ENCODE measurements at regions not wholly inside any gene's neighbourhood (a gene's known extent, or its start where the extent isn't known, plus 50 kb on each side); places are given as distances from the start of the nearest gene placed in this dataset.

DNA sequence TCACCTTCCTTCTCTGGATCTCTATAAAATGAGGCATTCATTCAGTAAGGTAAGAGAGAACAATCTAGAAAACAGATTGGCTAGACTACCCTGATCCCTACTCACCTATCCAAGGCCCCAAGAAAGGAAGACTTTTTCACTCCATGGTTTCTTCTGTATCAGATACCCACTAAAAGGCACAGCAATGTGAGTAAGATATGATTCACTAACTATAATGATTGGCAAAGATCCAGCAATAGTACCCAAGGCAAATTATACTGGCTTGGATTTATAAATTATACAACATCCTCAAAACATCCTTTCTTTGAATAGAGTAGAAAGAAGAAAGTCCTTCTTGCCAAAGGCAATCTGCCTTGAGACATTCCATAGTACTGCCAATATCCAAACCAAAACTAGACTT, 1432.0 kb upstream of the GOT2 start:
- no peak for TF ChIP-seq FOXM1 (IDR thresholded peaks at IDR 0.05; ENCODE audit: borderline replicate concordance, low read depth)
- TF ChIP-seq RAD21 (IDR thresholded peaks at IDR 0.05; ENCODE audit: low read depth) = no peak
- TF ChIP-seq TCF12 (IDR thresholded peaks at IDR 0.05; ENCODE audit: low read depth) = no peak
- TF ChIP-seq, protein P1, sequence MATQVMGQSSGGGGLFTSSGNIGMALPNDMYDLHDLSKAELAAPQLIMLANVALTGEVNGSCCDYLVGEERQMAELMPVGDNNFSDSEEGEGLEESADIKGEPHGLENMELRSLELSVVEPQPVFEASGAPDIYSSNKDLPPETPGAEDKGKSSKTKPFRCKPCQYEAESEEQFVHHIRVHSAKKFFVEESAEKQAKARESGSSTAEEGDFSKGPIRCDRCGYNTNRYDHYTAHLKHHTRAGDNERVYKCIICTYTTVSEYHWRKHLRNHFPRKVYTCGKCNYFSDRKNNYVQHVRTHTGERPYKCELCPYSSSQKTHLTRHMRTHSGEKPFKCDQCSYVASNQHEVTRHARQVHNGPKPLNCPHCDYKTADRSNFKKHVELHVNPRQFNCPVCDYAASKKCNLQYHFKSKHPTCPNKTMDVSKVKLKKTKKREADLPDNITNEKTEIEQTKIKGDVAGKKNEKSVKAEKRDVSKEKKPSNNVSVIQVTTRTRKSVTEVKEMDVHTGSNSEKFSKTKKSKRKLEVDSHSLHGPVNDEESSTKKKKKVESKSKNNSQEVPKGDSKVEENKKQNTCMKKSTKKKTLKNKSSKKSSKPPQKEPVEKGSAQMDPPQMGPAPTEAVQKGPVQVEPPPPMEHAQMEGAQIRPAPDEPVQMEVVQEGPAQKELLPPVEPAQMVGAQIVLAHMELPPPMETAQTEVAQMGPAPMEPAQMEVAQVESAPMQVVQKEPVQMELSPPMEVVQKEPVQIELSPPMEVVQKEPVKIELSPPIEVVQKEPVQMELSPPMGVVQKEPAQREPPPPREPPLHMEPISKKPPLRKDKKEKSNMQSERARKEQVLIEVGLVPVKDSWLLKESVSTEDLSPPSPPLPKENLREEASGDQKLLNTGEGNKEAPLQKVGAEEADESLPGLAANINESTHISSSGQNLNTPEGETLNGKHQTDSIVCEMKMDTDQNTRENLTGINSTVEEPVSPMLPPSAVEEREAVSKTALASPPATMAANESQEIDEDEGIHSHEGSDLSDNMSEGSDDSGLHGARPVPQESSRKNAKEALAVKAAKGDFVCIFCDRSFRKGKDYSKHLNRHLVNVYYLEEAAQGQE (IDR thresholded peaks at IDR 0.05; ENCODE audit: low read depth) = no peak
- TF ChIP-seq CEBPB (IDR thresholded peaks at IDR 0.05) = no peak
- no peak for TF ChIP-seq CREB1 (IDR thresholded peaks at IDR 0.05; ENCODE audit: low read depth)

DNA sequence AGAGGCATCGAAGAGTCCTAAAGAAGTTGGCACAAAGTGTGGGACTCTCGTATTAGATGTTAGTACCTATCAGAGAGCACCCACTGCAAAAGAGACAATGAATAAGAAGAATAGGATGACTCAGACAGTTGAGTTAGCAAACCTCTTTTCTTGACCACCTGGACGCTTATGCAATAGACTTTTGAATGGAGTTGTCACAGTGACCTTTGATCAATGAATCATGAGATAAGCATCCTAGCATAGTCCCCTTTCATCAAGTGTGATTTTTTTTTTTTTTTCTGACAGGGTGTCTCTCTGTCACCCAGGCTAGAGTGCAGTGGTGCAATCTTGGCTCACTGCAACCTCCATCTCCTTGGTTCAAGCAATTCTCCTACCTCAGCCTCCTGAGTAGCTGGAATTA, 1417.9 kb upstream of the GOT2 start:
- TF ChIP-seq EGR1 (IDR thresholded peaks at IDR 0.05) = no peak
- no peak for TF ChIP-seq TEAD4 (IDR thresholded peaks at IDR 0.05)
- no peak for TF ChIP-seq FOXM1 (IDR thresholded peaks at IDR 0.05; ENCODE audit: borderline replicate concordance, low read depth)
- TF ChIP-seq ZBTB7A (IDR thresholded peaks at IDR 0.05; ENCODE audit: low read depth) = no peak
- TF ChIP-seq CEBPB (IDR thresholded peaks at IDR 0.05) = no peak
- TF ChIP-seq EP300 (IDR thresholded peaks at IDR 0.05; ENCODE audit: borderline replicate concordance) = no peak
- TF ChIP-seq, protein P2, sequence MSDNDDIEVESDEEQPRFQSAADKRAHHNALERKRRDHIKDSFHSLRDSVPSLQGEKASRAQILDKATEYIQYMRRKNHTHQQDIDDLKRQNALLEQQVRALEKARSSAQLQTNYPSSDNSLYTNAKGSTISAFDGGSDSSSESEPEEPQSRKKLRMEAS (IDR thresholded peaks at IDR 0.05) = no peak
- TF ChIP-seq, protein P3, sequence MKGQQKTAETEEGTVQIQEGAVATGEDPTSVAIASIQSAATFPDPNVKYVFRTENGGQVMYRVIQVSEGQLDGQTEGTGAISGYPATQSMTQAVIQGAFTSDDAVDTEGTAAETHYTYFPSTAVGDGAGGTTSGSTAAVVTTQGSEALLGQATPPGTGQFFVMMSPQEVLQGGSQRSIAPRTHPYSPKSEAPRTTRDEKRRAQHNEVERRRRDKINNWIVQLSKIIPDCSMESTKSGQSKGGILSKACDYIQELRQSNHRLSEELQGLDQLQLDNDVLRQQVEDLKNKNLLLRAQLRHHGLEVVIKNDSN (IDR thresholded peaks at IDR 0.05) = no peak
- no peak for TF ChIP-seq CREB1 (IDR thresholded peaks at IDR 0.05; ENCODE audit: low read depth)
- TF ChIP-seq TAF1 (IDR thresholded peaks at IDR 0.05; ENCODE audit: low read depth) = no peak
- no peak for TF ChIP-seq YY1 (IDR thresholded peaks at IDR 0.05; ENCODE audit: low read depth)
- no peak for TF ChIP-seq TCF12 (IDR thresholded peaks at IDR 0.05; ENCODE audit: low read depth)
- TF ChIP-seq RAD21 (IDR thresholded peaks at IDR 0.05; ENCODE audit: low read depth) = no peak

DNA sequence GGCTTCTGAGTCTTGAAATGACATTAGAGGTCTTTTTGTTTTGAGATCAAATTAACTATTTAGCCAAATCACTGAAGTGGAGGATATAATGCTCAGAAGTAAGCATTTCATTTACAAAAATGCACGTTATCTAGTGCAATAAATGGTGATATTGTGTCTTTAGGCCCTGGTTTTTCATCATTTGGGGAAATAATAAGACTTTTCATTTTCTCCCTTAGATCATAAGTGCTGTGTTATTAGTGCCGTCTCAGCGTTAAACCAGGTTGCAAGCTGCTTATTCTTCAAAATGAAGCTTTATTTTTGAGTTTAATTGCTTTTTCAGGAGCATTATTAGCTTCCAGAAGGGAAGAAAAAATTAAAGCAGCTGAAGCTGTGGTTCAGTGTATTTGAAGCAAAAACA, 1416.8 kb upstream of the GOT2 start:
- TF ChIP-seq EP300 (IDR thresholded peaks at IDR 0.05; ENCODE audit: borderline replicate concordance) (no peak), CEBPB (IDR thresholded peaks at IDR 0.05) (no peak), RAD21 (IDR thresholded peaks at IDR 0.05; ENCODE audit: low read depth) (no peak), CREB1 (IDR thresholded peaks at IDR 0.05; ENCODE audit: low read depth) (no peak), TEAD4 (IDR thresholded peaks at IDR 0.05) (no peak), TAF1 (IDR thresholded peaks at IDR 0.05; ENCODE audit: low read depth) (no peak), NFIC (IDR thresholded peaks at IDR 0.05) (no peak), ZBTB7A (IDR thresholded peaks at IDR 0.05; ENCODE audit: low read depth) (no peak), TCF12 (IDR thresholded peaks at IDR 0.05; ENCODE audit: low read depth) (no peak), FOXM1 (IDR thresholded peaks at IDR 0.05; ENCODE audit: borderline replicate concordance, low read depth) (no peak), EGR1 (IDR thresholded peaks at IDR 0.05) (no peak), YY1 (IDR thresholded peaks at IDR 0.05; ENCODE audit: low read depth) (no peak)
- TF ChIP-seq, protein P3 (IDR thresholded peaks at IDR 0.05) = no peak
- TF ChIP-seq, protein P1 (IDR thresholded peaks at IDR 0.05; ENCODE audit: low read depth) = no peak
- TF ChIP-seq, protein P2 (IDR thresholded peaks at IDR 0.05) = no peak

DNA sequence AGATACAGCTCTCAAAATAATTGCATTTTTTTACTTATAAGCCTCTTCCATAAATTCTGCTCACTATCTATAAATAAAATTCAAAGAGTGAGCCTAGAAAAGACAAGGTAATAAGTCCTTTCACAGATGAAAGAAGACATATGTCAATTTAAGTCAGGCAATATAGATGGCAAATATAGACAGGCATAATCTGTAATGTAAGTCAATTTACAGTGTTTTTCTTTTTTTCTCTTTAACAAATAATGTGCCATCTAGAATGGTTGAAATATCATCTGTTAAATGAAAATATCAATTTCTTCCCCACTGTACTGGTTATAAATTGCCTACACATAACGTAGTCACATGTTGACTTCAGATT, 1409.2 kb upstream of the GOT2 start:
- TF ChIP-seq EP300 (IDR thresholded peaks at IDR 0.05; ENCODE audit: borderline replicate concordance) (no peak), CREB1 (IDR thresholded peaks at IDR 0.05; ENCODE audit: low read depth) (no peak)

DNA sequence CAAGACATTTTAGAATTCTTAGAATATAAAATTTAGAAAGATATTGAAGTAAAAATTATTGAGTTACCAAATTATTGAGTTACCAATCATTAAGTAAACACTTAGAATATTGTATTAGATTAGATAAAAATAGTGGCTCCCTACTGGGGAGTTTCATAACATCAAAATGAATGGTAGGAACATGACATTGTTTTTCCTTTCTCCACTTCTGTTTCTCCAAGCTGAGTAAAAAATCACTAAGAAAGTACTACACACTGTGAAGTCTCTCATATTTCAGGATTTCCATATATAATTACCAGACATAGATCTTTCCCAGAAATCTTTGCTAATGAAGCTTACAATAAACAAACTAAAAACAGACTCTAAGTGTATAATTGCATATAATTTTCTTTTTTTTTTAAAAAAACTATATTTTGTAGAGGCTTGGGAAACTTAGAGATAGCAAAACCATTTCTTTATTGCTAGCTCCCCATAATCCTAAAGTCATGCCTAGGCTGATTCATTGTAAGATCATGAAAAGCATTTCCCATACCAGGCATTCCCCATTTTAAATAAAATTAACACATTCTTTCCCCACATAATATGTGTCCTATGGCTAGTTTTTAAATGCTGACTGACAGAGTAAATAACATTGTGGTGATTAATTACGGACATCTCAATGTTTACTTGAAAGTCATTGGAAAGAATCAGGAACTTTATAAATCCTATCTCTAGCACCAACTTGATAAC, 1408.7 kb upstream of the GOT2 start:
- TF ChIP-seq, protein P1 (IDR thresholded peaks at IDR 0.05; ENCODE audit: low read depth) = no peak
- no peak for TF ChIP-seq FOXM1 (IDR thresholded peaks at IDR 0.05; ENCODE audit: borderline replicate concordance, low read depth)
- TF ChIP-seq EP300 (IDR thresholded peaks at IDR 0.05; ENCODE audit: borderline replicate concordance) = no peak
- no peak for TF ChIP-seq ZBTB7A (IDR thresholded peaks at IDR 0.05; ENCODE audit: low read depth)
- no peak for TF ChIP-seq CREB1 (IDR thresholded peaks at IDR 0.05; ENCODE audit: low read depth)
- TF ChIP-seq TCF12 (IDR thresholded peaks at IDR 0.05; ENCODE audit: low read depth) = no peak
- no peak for TF ChIP-seq TEAD4 (IDR thresholded peaks at IDR 0.05)
- TF ChIP-seq, protein P3 (IDR thresholded peaks at IDR 0.05) = no peak
- TF ChIP-seq, protein P2 (IDR thresholded peaks at IDR 0.05) = no peak
- no peak for TF ChIP-seq YY1 (IDR thresholded peaks at IDR 0.05; ENCODE audit: low read depth)
